GM12872 (cell line): ENCODE measurements at regions not wholly inside any gene's neighbourhood (a gene's known extent, or its start where the extent isn't known, plus 50 kb on each side); places are given as distances from the start of the nearest gene placed in this dataset.
A peak's percentile ranks its signal among the peaks of the same experiment; 100 is the strongest.

ENCODE experiments used
- TF ChIP-seq, protein P1 (sequence below): IDR thresholded peaks from 3 replicates; pipeline ENCODE4 v1.5.1; 2011; ENCODE audit warnings: low read depth, mild to moderate bottlenecking, low read length, moderate library complexity; ENCODE audit not compliant: insufficient read depth

DNA sequence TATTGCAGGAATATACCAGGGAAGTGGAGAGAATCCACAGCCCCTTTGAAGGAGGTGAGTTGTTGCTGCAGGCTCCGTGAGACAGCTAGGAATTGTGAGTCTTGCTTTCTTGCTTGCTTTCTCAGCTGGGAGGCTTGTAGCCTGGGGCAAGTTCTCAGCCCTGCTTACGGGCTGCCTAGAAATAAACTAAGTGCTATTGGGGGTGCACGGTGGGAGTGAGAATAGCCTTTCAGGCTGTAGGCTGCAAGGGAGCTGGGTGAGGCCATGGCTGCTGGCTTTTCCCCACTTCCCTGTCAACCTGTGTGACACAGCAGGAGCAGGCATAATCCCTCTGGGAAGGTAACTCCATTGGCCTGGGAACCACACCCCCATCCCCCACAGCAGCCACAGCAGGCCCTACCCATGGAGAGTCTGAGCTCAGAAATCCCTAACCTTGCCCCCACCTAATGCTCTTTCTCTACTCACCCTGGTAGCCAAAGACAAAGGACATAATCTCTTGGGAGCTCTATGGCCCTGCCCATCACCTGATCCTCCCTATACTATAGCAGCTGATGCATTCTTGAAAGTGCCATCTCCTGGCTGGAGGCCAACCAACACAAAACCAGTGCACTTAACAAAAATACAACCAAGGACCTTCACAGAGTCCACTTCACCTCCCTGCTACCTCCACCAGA, 113.0 kb downstream of the MMRN1 start:
- TF ChIP-seq, protein P1, sequence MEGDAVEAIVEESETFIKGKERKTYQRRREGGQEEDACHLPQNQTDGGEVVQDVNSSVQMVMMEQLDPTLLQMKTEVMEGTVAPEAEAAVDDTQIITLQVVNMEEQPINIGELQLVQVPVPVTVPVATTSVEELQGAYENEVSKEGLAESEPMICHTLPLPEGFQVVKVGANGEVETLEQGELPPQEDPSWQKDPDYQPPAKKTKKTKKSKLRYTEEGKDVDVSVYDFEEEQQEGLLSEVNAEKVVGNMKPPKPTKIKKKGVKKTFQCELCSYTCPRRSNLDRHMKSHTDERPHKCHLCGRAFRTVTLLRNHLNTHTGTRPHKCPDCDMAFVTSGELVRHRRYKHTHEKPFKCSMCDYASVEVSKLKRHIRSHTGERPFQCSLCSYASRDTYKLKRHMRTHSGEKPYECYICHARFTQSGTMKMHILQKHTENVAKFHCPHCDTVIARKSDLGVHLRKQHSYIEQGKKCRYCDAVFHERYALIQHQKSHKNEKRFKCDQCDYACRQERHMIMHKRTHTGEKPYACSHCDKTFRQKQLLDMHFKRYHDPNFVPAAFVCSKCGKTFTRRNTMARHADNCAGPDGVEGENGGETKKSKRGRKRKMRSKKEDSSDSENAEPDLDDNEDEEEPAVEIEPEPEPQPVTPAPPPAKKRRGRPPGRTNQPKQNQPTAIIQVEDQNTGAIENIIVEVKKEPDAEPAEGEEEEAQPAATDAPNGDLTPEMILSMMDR: no peak

DNA sequence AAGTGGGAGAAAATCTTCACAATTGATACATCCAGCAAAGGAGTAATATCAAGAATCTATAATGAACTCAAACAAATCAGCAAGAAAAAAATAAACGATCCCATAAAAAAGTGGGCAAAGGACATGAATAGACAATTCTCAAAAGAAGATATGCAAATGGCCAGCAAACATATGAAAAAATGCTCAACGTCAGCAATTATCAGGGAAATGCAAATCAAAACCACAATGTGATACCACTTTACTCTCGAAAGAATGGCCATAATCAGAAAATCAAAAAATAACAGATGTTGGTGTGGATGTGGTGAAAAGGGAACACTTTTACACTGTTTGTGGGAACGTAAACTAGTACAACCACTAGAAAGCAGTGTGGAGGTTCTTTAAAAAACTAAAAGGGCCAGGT, 114.3 kb upstream of the CCSER1 start:
- TF ChIP-seq, protein P1: no peak

DNA sequence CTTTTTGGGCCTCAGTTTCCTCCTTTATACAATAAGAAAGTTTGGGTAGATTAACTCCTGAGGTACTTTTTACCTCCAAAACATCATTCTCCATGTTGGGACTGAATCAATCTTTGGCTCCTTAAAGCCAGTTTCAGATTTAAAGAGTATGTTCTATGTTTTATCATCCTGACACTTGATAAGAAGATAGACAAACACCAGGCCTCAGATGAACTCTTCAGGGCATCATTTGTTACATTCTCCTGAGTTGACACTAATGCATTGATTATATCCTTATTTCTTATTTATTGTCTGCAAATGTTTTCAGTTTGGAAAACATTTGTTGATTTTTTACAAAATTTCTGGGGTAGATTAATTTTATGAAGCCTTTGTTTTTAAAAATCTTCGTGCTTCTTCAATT, 102.7 kb upstream of the CCSER1 start:
- TF ChIP-seq, protein P1: no peak

DNA sequence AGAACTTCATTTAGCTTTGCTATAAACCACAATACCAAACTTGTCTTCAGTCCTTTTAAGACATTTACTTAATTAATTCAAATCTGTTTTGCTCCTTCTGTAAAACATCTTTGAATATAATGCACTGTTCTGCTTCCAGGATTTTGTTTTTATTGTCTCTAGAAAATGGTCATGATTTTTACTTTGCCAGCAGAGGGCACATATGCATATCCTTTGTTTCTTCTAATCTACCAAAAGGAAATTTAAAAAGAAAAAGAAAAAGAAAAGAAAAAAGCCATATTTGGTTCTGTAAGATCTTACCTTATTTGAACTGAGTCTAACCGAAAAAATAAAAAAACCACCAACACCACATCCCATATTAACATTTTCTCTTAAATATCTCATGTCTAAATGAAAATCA, 101.9 kb upstream of the CCSER1 start:
- TF ChIP-seq, protein P1: 0 out of 3 replicates have a peak, but pooled peaks have one; percentile 9

DNA sequence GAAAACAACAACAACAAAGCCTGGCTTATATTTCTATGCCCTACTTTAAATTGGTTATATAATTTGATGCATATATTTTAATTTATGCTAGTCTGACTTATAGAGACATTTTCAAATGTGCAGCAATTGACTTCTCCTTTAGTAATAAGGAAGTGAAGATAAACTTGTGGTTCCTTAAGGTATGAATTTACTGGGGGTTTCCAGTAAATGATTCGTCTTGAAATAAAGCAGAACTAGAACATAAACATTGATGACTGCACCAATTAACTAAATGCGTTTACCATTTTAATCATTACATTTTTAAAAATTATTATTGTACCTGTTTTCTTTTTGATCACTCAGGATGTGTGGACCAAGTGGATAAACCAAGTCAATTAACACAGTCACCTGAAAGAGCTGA, 99.6 kb upstream of the CCSER1 start:
- TF ChIP-seq, protein P1: no peak

DNA sequence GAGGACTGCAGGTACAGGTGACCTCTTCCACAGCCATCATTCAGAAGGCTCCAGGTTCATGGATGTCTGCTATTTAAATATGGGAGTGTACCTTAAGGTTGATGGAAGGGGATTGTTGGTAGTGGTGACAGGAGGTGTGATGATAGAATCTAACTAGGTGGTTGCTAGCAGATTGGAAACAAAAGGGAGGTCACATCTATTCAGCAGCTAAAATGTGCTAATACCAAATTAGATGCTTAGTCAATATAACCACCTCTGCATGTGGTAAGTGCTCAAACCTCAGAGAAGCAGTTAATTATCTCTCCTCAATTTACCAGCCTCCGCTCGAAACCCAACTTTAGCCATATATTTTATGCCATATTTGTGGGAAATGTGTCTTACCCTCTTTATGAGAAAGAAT, 98.7 kb upstream of the CCSER1 start:
- TF ChIP-seq, protein P1: no peak

DNA sequence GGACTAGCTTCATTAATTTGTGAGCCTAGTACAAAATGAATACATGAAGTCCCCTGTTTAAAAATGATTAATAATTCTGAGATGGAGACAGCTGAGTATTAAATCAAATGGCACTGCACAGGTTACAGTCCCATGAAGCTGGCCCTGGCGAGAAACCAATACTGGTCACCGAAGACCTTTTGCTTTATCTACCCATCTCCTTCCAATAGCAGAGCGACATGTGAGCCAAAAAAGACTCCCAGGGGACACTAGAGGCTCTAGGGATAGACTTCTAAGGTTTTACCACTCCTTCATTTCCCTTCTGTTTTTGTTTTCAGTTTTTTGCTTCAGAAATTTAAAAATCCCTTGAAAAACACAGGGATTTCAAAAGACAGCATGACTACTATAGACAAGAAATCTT, 97.0 kb upstream of the CCSER1 start:
- TF ChIP-seq, protein P1: no peak

DNA sequence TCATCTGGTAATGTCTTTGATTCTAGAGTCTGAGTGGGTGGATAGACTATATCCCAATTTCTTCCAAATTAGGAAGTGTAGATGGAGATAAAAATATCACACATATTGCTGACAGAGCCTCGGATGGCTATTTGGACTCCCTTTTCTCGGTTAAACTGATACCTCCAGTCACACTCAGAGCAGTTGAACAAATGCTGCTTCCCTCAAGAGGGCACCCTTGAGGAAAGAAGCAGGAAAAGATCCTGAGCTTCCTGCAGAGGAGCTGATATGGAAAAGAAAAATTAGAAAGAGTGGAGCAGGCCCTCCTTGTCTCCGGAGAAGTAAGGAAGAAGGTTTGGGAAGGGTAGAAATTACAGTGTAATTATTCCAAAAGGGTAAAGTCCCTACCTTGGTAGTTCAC, 96.2 kb upstream of the CCSER1 start:
- TF ChIP-seq, protein P1: no peak
